GM10266 (cell line): ENCODE measurements at regions not wholly inside any gene's neighbourhood (a gene's known extent, or its start where the extent isn't known, plus 50 kb on each side); places are given as distances from the start of the nearest gene placed in this dataset.

Experiments
- DNase-seq: peaks from one replicate; pipeline ENCODE4 v3.0.0; 2012; ENCODE audit errors: extremely low spot score
- TF ChIP-seq, protein P1 (sequence below): IDR thresholded peaks from 2 replicates; pipeline ENCODE4 v1.5.1; 2012; ENCODE audit warnings: mild to moderate bottlenecking, low read depth; ENCODE audit not compliant: control insufficient read depth, insufficient read depth; ENCODE audit errors: missing control alignments

DNA sequence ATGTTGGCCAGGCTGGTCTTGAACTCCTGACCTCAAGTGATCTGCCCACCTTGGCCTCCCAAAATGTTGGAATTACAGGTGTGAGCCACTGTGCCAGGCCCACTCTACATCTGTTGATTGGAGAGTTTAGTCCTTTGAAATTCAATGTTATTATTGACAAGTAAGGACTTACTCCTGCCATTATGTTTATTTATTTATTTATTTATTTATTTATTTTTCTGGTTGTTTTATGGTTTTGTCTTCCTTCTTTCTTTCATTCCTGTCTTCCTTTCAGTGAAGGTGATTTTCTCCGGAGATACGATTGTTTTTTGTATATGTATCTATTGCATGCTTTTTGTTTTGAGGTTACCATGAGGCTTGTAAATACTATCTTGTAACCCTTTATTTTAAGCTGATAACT is 602.6 kb downstream of the EPM2A start:
- TF ChIP-seq, protein P1, sequence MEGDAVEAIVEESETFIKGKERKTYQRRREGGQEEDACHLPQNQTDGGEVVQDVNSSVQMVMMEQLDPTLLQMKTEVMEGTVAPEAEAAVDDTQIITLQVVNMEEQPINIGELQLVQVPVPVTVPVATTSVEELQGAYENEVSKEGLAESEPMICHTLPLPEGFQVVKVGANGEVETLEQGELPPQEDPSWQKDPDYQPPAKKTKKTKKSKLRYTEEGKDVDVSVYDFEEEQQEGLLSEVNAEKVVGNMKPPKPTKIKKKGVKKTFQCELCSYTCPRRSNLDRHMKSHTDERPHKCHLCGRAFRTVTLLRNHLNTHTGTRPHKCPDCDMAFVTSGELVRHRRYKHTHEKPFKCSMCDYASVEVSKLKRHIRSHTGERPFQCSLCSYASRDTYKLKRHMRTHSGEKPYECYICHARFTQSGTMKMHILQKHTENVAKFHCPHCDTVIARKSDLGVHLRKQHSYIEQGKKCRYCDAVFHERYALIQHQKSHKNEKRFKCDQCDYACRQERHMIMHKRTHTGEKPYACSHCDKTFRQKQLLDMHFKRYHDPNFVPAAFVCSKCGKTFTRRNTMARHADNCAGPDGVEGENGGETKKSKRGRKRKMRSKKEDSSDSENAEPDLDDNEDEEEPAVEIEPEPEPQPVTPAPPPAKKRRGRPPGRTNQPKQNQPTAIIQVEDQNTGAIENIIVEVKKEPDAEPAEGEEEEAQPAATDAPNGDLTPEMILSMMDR: no peak
- no peak for DNase-seq

DNA sequence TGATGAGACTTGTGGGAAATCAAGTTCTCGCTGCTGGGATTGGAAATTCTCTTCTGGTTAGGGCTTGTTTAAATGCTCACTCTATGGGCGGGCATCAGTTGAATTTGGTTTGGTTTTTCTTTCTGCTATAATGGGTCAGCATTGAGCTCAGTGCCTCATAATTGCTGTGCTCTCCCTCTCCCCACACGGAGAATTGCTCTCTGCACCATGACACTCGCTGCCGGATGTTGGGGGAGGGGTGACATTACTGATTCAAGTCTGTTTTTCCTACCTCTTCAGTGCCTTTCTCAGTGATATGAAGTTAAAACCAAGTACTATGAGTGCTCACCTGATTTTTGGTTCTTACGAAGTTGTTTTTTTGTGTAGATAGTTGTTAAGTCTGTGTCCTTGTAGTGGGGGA is 599.6 kb downstream of the EPM2A start:
- TF ChIP-seq, protein P1: no peak
- no peak for DNase-seq

DNA sequence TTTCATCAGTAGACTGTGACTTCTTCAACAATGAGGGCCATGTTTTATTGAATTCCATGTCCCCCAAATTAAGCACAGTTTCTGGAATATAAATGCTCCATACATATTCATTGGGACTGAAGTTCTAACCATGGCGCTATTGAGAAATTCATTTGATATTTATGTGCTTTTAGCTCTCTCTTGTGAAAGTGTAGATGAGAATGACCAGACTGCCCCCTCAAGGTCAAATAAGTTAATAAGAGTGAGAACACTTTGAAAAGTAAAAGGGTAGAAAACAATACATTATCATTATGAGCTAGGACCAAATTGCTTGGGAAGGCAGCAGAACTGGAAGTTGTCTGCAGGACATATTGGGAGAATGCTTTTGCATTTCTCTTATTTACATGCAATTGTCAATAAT is 597.9 kb downstream of the EPM2A start:
- TF ChIP-seq, protein P1: no peak
- DNase-seq: no peak

DNA sequence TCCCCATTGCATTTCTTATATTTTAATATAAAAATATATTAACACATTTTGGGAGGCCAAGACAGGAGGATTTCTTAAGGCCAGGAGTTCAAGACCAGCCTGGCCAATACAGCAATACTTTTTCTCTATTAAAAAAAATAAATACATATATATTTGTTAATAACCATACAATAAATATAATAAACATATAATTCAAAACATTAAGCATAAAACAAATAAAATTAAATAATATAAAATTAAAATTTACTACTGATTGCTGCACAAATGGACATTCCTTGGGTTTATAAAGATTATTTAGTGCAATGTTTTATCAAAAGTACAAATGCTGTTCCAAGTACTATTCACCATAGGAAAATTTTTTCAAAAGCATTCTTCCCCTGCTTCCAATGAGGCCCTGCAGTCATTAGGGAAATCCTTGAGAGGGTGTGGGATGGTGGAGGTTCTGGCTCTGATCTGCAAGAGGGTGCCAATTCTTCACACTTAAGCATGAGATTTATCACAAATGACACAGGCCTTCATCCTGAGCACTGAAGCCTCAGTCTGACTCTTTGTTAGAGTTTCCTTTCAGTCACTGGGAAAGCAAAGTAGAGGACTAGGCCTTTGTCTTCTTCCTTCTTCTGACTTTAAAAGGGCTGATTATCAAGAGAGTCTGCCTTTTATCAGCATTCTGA is 596.7 kb downstream of the EPM2A start:
- DNase-seq: no peak
- TF ChIP-seq, protein P1: no peak

DNA sequence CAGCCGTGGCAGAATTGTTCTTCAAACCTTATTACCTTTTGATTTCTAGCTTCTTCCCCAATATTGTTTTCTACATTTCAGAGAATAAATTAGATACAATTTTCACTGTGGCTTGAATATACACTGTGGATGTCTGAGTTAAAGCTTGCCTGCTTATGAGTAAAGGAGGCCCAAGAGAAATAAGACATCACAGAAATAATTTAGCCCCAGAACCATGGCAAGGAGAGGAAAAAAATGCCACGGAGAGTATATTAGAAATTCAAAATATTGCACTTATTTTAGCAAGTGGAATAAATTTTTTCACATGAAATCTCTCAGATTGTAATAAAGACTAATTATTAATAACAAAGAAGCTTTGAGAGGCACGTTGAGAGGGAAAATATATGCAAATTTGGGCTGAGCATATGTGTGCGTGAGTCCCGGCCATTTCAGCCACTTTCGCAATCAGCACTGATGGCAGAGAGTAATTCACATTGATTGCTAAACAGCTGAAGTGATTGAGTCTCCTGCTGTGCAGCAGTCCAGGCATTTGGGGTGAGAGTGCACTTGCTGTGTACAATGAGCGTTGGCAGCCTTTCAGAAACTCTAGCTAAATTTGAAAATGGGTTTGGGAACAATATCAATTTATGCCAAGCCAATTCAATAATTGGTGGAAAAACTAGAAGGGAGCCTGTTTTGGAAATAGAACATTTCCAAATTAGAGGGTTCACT is 596.0 kb downstream of the EPM2A start:
- TF ChIP-seq, protein P1: no peak
- no peak for DNase-seq

DNA sequence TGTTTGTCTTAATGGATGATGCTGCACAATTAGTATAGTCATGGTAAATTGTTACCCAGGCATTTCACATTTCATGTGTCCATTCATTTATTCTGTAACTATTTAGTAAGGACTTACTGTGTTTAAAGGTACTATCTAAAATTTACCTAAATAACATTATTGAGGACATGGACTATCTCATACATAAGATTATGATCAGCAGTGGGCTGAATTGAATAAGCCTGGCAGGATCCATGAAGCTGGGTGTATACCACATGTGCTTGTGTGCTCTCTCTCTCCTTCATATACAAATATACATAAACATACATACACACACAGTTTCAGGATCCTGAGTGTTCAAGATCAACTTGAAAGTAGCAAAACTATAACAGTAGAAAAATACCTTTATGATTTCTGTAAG is 595.4 kb downstream of the EPM2A start:
- TF ChIP-seq, protein P1: no peak
- no peak for DNase-seq

DNA sequence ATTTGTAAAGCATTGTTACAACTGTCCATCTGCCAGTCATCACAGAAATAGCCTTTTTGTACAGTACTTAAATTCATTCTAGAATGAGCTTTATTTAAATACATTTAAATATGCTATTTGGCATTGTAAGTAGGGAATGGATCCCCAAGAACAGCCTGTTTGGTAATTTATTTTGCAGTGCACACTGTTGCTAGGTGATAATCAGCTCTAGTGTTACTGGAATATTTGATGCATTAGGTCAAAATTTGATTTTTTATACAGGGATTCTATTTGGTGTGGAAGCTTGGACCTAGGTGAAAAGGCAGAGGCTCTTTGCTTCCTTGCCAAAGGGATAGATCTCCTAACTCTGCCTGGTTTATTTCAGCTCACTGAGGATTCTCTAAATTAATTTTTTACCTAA is 593.7 kb downstream of the EPM2A start:
- DNase-seq: no peak
- TF ChIP-seq, protein P1: no peak
